GM23248 (cell line): ENCODE measurements at regions not wholly inside any gene's neighbourhood (a gene's known extent, or its start where the extent isn't known, plus 50 kb on each side); places are given as distances from the start of the nearest gene placed in this dataset.

ENCODE experiments used
- EZH2 ChIP-seq: fragments of 200-600 bp; sonication (generic); IDR thresholded peaks from 2 replicates; pipeline ENCODE4 v1.6.1; 2018; ENCODE audit warnings: antibody characterized with exemption, mild to moderate bottlenecking; ENCODE audit not compliant: insufficient read depth, poor library complexity, severe bottlenecking
- EZH2phosphoT487 ChIP-seq: fragments of 200-600 bp; sonication (generic); IDR thresholded peaks from 2 replicates; pipeline ENCODE4 v1.6.1; 2018; ENCODE audit warnings: antibody characterized with exemption, moderate library complexity, mild to moderate bottlenecking, low read depth; ENCODE audit not compliant: insufficient read depth

DNA sequence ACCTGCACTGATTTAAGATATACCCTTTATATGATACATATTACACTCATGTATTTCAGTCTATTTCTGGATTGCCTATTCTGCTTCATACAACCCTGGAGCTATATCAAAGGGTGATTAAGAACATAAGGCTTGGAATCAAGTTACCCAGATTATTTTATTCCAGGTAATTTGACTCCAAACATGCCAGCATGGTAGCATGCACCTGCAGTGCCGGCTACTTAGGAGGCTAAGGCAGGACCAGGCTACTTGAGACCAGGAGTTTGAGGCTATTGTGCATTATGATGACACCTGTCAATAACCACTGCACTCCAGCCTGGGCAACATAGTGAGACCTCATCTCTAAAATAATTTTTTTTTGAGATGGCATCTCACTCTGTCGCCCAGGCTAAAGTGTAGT, 50.4 kb upstream of the NEO1 start:
- TF ChIP-seq EZH2phosphoT487 (no peak), EZH2 (no peak)
